Osteocyte (in vitro differentiated cells): ENCODE measurements at regions not wholly inside any gene's neighbourhood (a gene's known extent, or its start where the extent isn't known, plus 50 kb on each side); places are given as distances from the start of the nearest gene placed in this dataset.
"Not testable (repeated sequence)": the region's sequence is repeated elsewhere in the genome, so short reads cannot be mapped to it uniquely, and the experiment has no call there.

Source experiments
- DNase-seq: peaks from one replicate; pipeline ENCODE4 v3.0.0; 2021; ENCODE audit warnings: mixed read lengths; ENCODE audit not compliant: unreplicated experiment; ENCODE audit errors: extremely low spot score
- H3K27ac Mint-ChIP-seq: one replicate; pipeline ENCODE4 v1.8.0; 2021; ENCODE audit warnings: mild to moderate bottlenecking, mixed read lengths; ENCODE audit not compliant: unreplicated experiment
- H3K27me3 Mint-ChIP-seq: one replicate; pipeline ENCODE4 v1.8.0; 2021; ENCODE audit warnings: mixed read lengths; ENCODE audit not compliant: unreplicated experiment
- H3K36me3 Mint-ChIP-seq: one replicate; pipeline ENCODE4 v1.8.0; 2021; ENCODE audit warnings: mixed read lengths; ENCODE audit not compliant: unreplicated experiment
- H3K4me1 Mint-ChIP-seq: one replicate; pipeline ENCODE4 v1.8.0; 2021; ENCODE audit warnings: mixed read lengths; ENCODE audit not compliant: unreplicated experiment
- H3K4me3 Mint-ChIP-seq: one replicate; pipeline ENCODE4 v1.8.0; 2021; ENCODE audit warnings: mild to moderate bottlenecking, moderate library complexity, mixed read lengths; ENCODE audit not compliant: unreplicated experiment
- H3K9me3 Mint-ChIP-seq: one replicate; pipeline ENCODE4 v1.8.0; 2021; ENCODE audit warnings: mixed read lengths; ENCODE audit not compliant: unreplicated experiment
- TF ChIP-seq, protein P1 (sequence below): fragments of 200-600 bp; sonication (generic); IDR thresholded peaks from 2 replicates; pipeline ENCODE4 v1.5.0; 2021; ENCODE audit warnings: antibody characterized with exemption, mild to moderate bottlenecking, moderate library complexity

DNA sequence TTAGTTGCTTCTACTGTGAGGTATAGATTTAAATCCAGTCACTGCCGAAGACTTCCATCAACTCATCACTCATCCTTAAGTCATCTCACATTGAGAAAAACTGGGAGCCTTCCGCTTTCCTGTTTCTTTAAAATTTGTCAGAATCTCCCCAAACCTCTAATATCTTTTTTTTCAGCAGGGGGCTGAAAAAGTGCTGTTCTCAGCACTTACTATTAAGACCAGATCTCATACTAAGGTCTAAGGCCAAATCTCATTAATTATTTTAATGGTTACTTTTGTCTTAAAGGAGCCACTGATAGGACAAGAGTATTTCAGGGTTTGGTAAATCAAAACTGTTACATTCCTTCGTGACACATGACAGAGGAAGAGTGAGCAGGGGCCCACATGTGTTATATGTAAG is 134.6 kb upstream of the PRSS3 start:
- Mint-ChIP-seq H3K4me1 (no peaks in the 10 kb centered on the region), H3K27me3 (peaks cover 51% of the 10 kb centered on the region)
- TF ChIP-seq, protein P1, sequence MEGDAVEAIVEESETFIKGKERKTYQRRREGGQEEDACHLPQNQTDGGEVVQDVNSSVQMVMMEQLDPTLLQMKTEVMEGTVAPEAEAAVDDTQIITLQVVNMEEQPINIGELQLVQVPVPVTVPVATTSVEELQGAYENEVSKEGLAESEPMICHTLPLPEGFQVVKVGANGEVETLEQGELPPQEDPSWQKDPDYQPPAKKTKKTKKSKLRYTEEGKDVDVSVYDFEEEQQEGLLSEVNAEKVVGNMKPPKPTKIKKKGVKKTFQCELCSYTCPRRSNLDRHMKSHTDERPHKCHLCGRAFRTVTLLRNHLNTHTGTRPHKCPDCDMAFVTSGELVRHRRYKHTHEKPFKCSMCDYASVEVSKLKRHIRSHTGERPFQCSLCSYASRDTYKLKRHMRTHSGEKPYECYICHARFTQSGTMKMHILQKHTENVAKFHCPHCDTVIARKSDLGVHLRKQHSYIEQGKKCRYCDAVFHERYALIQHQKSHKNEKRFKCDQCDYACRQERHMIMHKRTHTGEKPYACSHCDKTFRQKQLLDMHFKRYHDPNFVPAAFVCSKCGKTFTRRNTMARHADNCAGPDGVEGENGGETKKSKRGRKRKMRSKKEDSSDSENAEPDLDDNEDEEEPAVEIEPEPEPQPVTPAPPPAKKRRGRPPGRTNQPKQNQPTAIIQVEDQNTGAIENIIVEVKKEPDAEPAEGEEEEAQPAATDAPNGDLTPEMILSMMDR, result no peak

DNA sequence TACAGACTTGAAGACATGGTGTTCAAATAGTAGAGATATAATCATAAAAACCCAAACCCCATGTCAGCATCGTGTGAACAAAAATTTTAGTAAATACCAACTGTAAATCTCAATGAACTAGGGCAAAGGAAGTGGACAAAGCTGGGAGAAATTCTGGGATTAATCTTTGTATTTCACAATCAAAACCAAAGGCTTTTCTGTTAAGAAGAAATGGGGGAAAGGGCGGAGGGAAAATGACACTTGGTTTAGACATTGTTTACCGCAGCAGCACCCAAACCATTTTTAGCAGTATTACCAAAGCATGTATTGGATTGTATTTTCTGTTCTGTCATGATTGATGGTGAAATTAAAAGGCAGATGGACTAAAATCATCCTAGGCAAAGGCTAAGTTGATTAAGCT is 134.2 kb upstream of the PRSS3 start:
- no peak for DNase-seq
- TF ChIP-seq, protein P1, result no peak
- Mint-ChIP-seq H3K36me3 (no peaks in the 10 kb centered on the region), H3K27ac (no peak overlapping the region), H3K27me3 (peaks cover 53% of the 10 kb centered on the region), H3K4me1 (no peaks in the 10 kb centered on the region), H3K9me3 (no peaks in the 10 kb centered on the region), H3K4me3 (no peak overlapping the region)

More for the DNA sequence above, 134.6 kb upstream of the PRSS3 start:
- H3K36me3 Mint-ChIP-seq, result no peaks in the 10 kb centered on the region
- H3K9me3 Mint-ChIP-seq, result no peaks in the 10 kb centered on the region
- H3K27ac Mint-ChIP-seq, result no peak overlapping the region
- no peak for DNase-seq
- no peak overlapping the region for H3K4me3 Mint-ChIP-seq

DNA sequence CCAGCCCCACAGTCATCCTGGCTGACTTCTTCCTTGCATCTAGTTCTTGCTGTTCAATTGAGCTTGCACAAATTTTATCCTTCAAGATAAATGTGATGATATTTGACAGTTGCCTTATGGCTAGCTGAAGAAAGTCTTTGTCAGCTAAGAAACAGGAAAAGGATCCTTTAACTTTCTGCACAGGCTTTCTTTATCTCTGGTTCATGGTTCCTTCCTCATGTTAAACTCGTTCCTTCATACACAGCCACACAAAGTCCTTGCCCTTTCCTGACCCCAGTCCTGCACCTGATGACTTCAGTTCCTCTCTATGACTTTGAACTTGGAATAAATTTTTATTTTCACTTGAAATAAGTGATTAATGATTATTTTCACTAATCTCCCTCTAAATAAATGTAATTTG is 132.5 kb upstream of the PRSS3 start:
- no peak for DNase-seq
- TF ChIP-seq, protein P1, result no peak
- Mint-ChIP-seq H3K27ac (no peak overlapping the region), H3K4me1 (no peaks in the 10 kb centered on the region), H3K36me3 (no peaks in the 10 kb centered on the region), H3K27me3 (peaks cover 54% of the 10 kb centered on the region), H3K9me3 (no peaks in the 10 kb centered on the region), H3K4me3 (no peak overlapping the region)

DNA sequence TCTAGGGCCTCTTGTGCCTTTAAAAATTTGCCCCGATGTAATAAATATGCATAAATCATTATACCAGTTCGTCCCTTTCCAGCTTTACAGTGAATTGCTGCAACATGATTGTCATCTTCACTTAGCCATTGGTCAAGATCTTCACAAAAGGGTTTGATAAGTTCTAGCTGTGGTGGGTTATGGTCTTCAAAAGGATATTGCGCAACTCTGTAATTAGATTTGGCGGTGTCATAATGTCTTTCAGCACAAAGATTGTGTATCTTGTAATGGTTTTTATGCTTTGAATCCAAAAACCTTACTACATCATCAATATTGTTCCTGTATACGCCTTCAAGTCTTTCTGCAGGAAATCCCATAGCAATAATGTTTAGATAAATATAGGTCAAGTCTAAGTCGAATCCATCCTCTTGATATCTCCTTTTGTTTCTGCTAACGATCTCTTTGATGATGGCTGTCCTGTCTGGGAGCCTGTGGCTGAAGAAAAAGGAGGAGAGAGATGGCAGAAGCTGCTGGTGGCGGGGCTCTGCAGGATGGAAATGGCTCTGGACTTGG is 119.1 kb upstream of the PRSS3 start:
- not testable (repeated sequence) for H3K36me3 Mint-ChIP-seq, DNase-seq, H3K9me3 Mint-ChIP-seq
- peak overlapping the region; percentile 78 for H3K27ac Mint-ChIP-seq
- H3K4me3 Mint-ChIP-seq, result peak overlapping the region; percentile 87
- H3K4me1 Mint-ChIP-seq, result peaks cover 11% of the 10 kb centered on the region
- H3K27me3 Mint-ChIP-seq, result peaks cover 49% of the 10 kb centered on the region

DNA sequence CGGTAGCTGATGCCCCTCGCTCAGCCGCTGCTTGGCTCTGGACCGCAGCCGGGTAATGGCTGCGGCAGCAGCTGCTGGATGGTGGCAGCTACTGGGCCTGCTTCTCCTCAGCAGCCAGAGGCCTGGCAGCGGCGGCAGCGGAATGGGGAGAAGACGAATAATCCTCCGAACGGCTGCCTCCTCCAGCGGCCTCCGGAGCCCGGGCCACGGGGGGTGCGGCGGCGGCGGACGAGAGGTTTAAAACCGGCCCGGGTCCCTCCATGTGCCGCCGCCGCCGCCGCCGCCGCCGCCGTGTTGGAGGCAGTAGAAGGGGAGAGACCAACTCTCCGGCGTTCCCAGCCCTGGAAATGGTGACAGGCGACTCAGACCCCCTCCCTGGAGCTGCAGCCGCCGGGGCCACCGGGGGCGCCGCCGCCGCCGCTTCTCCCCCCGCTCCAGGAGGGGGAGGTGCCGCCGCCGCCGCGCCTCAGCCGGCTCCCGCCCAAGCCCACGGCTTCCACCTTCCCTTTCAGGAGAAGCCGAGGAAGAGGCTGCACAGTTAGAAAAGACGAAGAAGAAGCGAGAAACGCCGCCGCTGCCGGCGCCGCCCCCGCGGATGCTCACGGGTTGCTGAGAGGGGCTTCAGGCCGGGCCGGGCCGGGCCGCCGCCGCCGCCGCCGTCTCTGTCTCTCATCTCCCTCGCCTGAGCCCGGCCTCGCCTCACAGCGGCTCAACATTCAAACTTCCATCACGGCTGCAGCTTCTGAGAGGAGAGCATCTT is 118.4 kb upstream of the PRSS3 start:
- peak overlapping the region; percentile 87 for H3K4me3 Mint-ChIP-seq
- H3K27ac Mint-ChIP-seq, result peak overlapping the region; percentile 88
- H3K4me1 Mint-ChIP-seq, result peaks cover 11% of the 10 kb centered on the region
- TF ChIP-seq, protein P1, result no peak
- peak; percentile 87 for DNase-seq
- no peaks in the 10 kb centered on the region for H3K9me3 Mint-ChIP-seq
- peaks cover 45% of the 10 kb centered on the region for H3K27me3 Mint-ChIP-seq
- no peaks in the 10 kb centered on the region for H3K36me3 Mint-ChIP-seq
